ENCODE measurements at regions not wholly inside any gene's neighbourhood (a gene's known extent, or its start where the extent isn't known, plus 50 kb on each side); places are given as distances from the start of the nearest gene placed in this dataset.

GRCh38 chr9:30688801-30689200, 1695.6 kb upstream of the ACO1 start:
- no peak for TF ChIP-seq ZNF549 (tag by site-specific recombination; IDR thresholded peaks at IDR 0.05)
- no peak for TF ChIP-seq ZNF830 (tag by site-specific recombination; IDR thresholded peaks at IDR 0.05; ENCODE audit: low read depth)
- no peak for TF ChIP-seq SCRT1 (tag by site-specific recombination; IDR thresholded peaks at IDR 0.05; ENCODE audit: borderline replicate concordance)
- TF ChIP-seq ZNF571 (tag by site-specific recombination; IDR thresholded peaks at IDR 0.05): no peak
- no peak for TF ChIP-seq ZNF843 (tag by site-specific recombination; IDR thresholded peaks at IDR 0.05)
- TF ChIP-seq, protein P1, sequence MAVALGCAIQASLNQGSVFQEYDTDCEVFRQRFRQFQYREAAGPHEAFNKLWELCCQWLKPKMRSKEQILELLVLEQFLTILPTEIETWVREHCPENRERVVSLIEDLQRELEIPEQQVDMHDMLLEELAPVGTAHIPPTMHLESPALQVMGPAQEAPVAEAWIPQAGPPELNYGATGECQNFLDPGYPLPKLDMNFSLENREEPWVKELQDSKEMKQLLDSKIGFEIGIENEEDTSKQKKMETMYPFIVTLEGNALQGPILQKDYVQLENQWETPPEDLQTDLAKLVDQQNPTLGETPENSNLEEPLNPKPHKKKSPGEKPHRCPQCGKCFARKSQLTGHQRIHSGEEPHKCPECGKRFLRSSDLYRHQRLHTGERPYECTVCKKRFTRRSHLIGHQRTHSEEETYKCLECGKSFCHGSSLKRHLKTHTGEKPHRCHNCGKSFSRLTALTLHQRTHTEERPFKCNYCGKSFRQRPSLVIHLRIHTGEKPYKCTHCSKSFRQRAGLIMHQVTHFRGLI (tag by site-specific recombination; IDR thresholded peaks at IDR 0.05): no peak
- TF ChIP-seq ZNF560 (tag by site-specific recombination; IDR thresholded peaks at IDR 0.05; ENCODE audit: borderline replicate concordance): no peak
- TF ChIP-seq SCRT2 (tag by site-specific recombination; IDR thresholded peaks at IDR 0.05): no peak
- no peak for TF ChIP-seq PRDM10 (tag by site-specific recombination; IDR thresholded peaks at IDR 0.05)
- H3K9me3 ChIP-seq (ENCODE audit: control insufficient read depth, insufficient read depth, low read depth, low read length): no peaks in the 10 kb centered on the region
- no peak overlapping the region for H3K27ac ChIP-seq (ENCODE audit: extremely low read depth, low read depth, low read length)
- CTCF ChIA-PET: interaction anchor here (0.6 kb wide), 1 partner anchor 1039 kb away, joined by 3 read pairs; no protein-coding TSS in a partner anchor
- no peak overlapping the region for H3K4me3 ChIP-seq (ENCODE audit: low read depth, low read length)
- POLR2A ChIA-PET: no interaction called here
- H3K36me3 ChIP-seq (ENCODE audit: control insufficient read depth in 2 of 2, insufficient read depth in 1 of 2, low read length in 2 of 2): no peaks in the 10 kb centered on the region
- no peaks in the 10 kb centered on the region for H3K4me1 ChIP-seq (ENCODE audit: control insufficient read depth, insufficient read depth, low read length)

GRCh38 chr9:30697958-30698357, 1686.5 kb upstream of the ACO1 start:
- H3K4me1 ChIP-seq (ENCODE audit: control insufficient read depth, insufficient read depth, low read length): no peaks in the 10 kb centered on the region
- CTCF ChIA-PET: no interaction called here
- no peak overlapping the region for H3K4me3 ChIP-seq (ENCODE audit: low read depth, low read length)
- H3K36me3 ChIP-seq (ENCODE audit: control insufficient read depth in 2 of 2, insufficient read depth in 1 of 2, low read length in 2 of 2): no peaks in the 10 kb centered on the region
- POLR2A ChIA-PET: no interaction called here
- TF ChIP-seq ZNF549 (tag by site-specific recombination; IDR thresholded peaks at IDR 0.05) (no peak), SCRT2 (tag by site-specific recombination; IDR thresholded peaks at IDR 0.05) (no peak), ZNF10 (tag by site-specific recombination; IDR thresholded peaks at IDR 0.05) (no peak), ZNF571 (tag by site-specific recombination; IDR thresholded peaks at IDR 0.05) (no peak), ZNF843 (tag by site-specific recombination; IDR thresholded peaks at IDR 0.05) (no peak), ZNF26 (tag by site-specific recombination; IDR thresholded peaks at IDR 0.05) (no peak), ZNF670 (tag by site-specific recombination; IDR thresholded peaks at IDR 0.05; ENCODE audit: low read depth) (no peak), ZBTB20 (tag by site-specific recombination; IDR thresholded peaks at IDR 0.05) (no peak), ZNF157 (tag by site-specific recombination; IDR thresholded peaks at IDR 0.05) (no peak), SCRT1 (tag by site-specific recombination; IDR thresholded peaks at IDR 0.05; ENCODE audit: borderline replicate concordance) (no peak), ZNF514 (tag by site-specific recombination; IDR thresholded peaks at IDR 0.05) (no peak), ZNF350 (tag by site-specific recombination; IDR thresholded peaks at IDR 0.05) (no peak), ZBTB48 (tag by site-specific recombination; IDR thresholded peaks at IDR 0.05) (no peak), OVOL3 (tag by site-specific recombination; IDR thresholded peaks at IDR 0.05) (no peak), ZNF510 (tag by site-specific recombination; IDR thresholded peaks at IDR 0.05; ENCODE audit: insufficient replicate concordance) (no peak)
- H3K9me3 ChIP-seq (ENCODE audit: control insufficient read depth, insufficient read depth, low read depth, low read length): no peaks in the 10 kb centered on the region
- H3K27ac ChIP-seq (ENCODE audit: extremely low read depth, low read depth, low read length): no peak overlapping the region

Measured in HEK293 (cell line).